Femur (tissue), 1 donor: ENCODE measurements at regions not wholly inside any gene's neighbourhood (a gene's known extent, or its start where the extent isn't known, plus 50 kb on each side); places are given as distances from the start of the nearest gene placed in this dataset.
"Not testable (repeated sequence)": the region's sequence is repeated elsewhere in the genome, so short reads cannot be mapped to it uniquely, and the experiment has no call there.

Experiments
- DNase-seq: peaks from one replicate; pipeline ENCODE4 v3.0.0-alpha.2; 2017

DNA sequence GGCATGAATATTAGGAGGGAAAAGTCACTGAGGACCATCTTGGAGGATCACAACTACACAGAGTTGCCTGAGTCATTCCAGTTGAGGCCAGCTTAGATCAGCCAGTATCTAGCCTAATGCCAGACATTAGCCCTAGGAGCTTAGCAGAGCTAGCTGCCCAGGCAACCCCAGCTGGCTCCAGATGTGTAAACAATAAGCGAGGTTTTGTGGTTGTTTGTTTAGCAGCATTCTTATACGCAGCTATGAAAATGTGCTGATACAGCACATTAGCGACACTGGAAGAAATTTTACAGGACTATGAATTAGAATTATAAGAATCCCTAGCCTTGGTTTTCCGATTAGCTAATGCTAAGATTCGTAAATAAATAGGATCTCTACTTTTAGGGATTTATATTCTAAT is 59.3 kb downstream of the BTBD3 start:
- DNase-seq: no peak

- no peak for DNase-seq
Observed at GRCh38 chr20:11978496-11978895, 60.8 kb downstream of the BTBD3 start.

DNA sequence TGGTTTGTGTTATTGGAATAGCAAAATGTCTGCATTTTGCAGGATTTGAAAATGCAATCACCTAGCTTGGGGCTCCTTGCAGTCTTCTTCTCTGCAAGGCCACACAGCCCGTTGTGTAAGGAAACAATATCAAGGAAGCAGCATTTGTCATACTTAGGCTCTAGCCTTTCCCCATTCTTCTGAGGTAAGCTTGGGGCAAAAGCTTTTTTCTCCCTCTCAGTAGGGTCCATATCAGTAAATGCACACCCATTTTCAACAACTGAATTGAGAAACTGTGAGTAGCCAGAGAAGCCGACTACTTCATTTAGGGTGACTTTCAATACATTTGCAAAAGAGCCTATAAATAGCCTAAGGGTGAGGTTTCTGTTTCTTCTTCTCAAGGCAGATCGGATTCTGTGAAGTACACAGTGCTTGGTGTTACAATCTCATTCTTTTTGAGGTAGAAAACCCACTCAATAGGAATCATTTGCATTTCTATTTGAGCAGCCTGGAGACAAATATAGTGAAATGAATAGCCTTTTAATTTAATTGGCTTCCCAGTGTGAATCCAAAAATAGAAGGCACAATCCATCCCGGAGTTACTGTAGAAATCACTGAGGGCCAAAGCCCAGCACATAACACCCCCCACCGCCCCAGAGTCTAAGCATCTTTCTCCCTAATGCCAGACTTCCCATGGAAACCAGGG is 61.8 kb downstream of the BTBD3 start:
- no peak for DNase-seq

- DNase-seq: no peak
Observed at GRCh38 chr20:11980263-11980662, 62.6 kb downstream of the BTBD3 start.

GRCh38 chr20:11981366-11981947 is 63.8 kb downstream of the BTBD3 start:
- no peak for DNase-seq

GRCh38 chr20:11982289-11982954 is 64.7 kb downstream of the BTBD3 start:
- no peak for DNase-seq

DNA sequence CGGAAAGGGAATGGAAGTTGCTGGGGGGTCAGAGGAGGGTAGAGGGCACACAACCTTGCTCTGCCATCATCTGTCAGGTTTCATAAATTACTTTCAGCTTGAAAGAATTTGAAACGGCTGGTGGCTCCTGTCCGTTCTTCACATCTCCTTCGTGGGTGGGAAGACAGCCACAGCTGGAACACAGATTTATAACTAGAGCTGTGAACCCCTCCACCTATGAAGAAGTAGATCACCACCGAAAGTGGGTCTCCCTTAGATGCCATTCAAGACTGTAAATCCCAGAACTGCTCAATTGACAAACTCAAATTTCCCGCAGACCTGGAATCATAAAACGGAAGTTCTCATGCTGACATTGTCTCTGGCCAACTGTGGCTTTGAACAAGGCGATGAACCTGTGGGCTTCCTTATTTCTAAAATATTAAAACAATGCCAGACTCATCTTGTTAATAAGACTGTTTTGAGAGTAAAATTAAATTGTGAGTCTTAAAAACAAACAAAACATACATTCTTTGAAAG is 65.3 kb downstream of the BTBD3 start:
- DNase-seq: no peak

GRCh38 chr20:11986954-11987353 is 69.3 kb downstream of the BTBD3 start:
- no peak for DNase-seq

- DNase-seq: no peak
Observed at GRCh38 chr20:11987526-11987925, 69.8 kb downstream of the BTBD3 start.

DNA sequence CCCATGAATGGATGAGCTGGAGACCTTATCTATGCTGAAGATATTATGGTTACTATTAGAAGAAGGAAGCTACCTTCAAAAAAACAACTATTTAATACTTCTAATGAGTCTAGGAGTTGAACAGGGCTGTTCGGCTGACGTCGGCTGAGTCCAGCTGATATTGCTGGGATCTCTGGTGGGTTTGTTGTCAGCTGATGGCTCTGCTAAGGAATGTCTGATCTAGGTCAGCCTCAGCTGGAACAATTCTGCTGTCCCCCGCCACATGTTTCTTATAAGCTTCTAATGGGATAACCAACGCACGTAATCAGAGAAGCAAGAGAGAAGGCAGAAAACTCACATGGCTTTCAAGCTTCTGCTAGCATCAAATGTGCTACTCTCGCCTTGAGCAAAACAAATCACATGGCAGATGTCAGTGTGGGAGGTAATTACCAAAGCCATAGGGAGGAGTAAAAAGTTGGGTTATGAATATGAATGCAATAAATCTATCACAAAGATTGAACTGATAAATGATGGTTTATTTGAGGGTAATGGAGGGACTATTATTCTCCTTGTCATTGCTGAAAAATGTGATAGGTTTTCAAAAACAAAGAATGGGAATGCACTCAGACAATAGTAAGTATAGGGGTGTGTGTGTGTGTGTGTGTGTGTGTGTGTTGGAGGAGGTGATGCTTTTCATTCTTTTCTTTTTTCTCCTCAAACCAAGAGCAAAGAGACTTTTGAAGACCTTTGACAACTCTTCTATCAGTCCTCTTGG is 71.5 kb downstream of the BTBD3 start:
- DNase-seq: no peak

DNA sequence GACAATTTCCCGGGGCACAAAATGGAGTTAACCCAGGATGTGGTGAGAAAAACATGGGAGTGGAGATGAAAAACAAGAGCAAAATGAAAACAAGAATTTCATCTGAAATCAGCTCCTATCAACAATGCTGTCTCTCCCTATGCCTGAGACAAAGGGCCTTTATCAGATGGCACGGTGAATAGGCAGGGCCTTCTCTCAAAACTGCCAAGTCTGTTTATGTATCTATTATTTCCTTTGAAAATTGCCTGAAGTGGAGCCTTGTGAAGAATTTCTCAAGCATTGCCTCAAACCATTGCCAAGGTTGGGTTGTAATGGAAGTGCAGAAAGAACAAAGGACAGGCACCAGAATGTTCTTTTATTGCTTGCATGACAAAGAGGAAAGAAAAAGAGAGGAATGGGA is 74.7 kb downstream of the BTBD3 start:
- no peak for DNase-seq

DNA sequence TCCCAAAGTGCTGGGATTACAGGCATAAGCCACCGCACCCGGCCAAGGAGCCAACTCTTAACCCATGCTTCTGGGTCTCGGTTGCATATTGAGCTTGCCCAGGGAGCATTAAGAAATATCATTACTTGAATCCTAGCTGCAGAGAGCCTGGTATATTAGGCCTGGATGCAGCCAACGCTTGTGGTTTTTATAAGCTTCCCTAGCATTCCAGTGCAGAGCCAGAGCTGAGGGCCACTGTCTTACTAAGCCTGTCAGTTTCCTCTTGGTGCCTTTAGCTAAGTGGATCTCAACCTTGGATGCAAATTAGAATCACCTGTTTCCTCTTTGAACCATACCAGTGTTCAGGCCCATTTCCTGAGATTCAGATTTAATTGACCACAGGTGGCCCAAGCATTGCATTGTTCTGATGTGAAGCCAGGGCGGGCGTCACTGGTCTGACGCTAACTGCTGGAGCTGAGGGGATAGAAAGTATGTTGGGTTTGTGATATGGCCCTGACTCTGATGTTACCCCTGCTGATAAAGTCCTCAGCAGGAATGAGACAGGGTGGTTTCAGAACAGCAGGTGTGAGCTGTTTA is 76.3 kb downstream of the BTBD3 start:
- DNase-seq: no peak

DNA sequence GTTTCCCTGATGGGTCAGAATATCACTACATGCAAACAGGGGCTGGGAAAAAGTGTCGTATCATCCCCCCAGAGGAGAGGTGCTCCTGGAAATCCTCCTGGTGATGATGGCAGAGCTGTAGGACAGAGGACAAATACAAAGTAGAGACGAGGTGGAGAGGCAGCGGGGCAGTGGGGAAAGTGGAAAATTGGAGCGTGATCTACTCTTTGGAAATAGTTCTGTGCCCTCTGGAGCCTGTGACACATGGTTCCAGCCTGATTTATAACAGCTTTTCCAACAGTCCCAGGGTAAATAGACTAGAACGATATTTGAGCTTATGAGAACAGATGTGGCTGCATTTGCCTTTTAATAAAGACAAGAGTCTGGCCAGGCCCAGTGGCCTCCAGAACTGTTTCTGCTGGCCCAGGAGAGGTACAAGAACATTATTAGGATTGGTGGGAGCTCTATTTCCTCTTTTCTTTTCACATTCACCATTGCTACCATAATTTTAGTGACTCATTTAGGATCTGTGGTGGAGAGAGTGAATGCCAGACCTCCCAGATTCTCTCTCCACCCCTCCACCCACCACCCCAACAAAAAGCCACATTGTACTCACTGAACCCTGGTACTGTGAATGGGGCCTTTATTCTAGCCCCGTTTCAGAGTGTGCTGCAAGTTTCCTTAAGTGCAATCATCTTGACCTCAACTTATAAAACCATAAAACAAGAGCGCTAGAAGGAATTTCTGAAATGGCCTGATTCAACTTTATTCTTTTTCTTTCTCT is 78.3 kb downstream of the BTBD3 start:
- peak; percentile 32 for DNase-seq

DNA sequence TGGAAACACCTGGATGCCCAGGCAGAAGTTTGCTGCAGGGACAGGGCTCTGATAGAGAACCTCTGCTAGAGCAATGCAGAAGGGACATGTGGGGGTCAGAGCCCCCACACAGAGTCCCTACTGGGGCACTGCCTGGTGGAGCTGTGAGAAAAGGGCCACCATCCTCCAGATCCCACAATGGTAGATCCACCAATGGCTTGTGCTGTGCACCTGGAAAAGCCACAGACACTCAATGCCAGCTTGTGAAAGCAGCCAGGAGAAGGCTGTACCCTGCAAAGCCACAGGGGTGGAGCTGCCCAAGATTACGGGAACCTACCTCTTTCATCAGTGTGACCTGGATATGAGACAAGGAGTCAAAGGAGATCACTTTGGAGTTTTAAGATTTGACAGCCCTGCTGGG is 87.1 kb downstream of the BTBD3 start:
- DNase-seq: not testable (repeated sequence)

DNA sequence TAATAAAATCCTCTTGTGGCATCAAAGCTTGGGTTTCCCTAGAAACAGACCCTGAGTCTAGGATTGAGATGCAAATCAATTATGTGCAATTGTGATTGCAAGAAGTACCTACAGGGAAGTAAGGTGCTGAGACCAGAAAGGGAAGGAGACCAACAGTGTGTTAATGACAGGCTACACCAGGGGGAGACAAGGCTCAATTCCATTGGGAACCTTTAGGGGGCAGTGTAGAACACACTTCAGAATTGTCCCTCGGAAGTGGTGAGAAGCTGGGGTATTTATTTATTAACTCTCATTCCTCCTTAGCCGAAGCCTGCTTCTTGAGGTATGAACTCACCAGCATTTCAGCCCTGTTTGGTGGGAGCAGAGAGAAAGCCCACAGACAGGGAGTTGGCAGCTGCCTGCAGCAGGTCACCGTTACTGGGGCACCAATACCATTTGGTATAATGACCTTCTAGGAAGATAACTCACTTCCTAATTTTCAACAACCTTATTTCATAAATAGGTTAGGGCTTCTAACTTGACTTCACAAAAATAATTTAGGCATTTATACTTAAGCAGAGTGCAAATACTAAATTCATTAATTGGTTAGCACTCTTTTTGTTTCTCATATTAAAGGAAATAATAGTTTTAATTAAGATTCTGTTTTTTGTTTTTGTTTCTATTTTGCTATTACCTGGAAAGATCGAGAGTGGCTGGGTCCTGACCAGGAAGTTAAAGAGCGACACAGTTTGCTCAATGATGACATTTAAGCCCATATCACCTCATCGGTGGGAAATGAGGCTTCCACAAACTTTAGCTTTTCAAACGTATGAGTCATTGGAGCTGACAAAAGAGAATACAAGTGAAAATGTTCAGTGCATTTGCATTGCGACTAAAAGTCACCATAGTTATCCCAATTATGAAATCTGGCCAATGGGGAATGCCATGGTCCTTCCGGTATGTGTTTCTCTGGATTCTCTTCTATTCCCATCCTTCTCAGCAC is 94.8 kb downstream of the BTBD3 start:
- peak; percentile 39 for DNase-seq

DNA sequence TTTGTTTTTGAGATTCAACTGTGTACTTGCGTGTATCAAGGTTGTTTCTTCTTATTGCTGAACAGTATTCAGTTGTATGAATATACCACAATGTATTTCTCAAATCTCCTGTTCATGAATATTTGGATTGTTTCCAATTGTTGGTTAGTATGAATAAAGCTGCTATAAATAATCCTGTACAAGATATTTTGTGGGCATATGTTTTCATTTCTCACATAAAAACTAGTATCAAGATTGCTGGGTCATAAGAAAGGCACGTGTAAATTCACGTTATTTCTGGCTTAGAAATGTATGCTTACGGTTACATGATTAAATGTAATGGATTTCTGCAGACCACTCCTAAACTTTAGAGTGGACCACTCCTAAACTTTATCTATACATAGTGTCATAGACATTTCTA is 96.6 kb downstream of the BTBD3 start:
- DNase-seq: no peak

DNA sequence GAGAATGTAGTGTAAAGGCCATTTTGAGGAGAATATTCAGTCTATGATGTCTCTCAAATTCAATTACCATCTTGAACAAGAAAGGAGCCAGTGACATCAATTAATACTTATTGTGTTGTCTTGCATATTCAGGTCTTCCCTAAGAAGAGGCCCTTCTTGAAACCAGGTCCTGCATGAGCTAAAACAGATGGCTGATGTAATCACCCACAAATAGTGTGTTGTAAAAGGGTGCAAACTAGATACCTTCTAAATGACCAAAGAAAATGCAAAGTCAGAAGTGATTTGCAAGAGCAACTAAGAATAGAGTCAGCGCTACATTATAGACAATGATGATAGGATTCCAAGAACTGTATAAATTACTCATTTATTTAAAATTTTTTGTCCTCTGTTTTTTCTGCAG is 97.0 kb downstream of the BTBD3 start:
- no peak for DNase-seq

GRCh38 chr20:12016291-12016690 is 98.6 kb downstream of the BTBD3 start:
- no peak for DNase-seq

GRCh38 chr20:12019715-12020114 is 102.0 kb downstream of the BTBD3 start:
- no peak for DNase-seq

GRCh38 chr20:12020846-12021245 is 103.2 kb downstream of the BTBD3 start:
- DNase-seq: no peak

- DNase-seq: no peak
Observed at GRCh38 chr20:12022126-12022525, 104.4 kb downstream of the BTBD3 start.
